ENCODE measurements at regions not wholly inside any gene's neighbourhood (a gene's known extent, or its start where the extent isn't known, plus 50 kb on each side); places are given as distances from the start of the nearest gene placed in this dataset.

GRCh38 chr10:130568246-130568645 is 432.1 kb downstream of the GLRX3 start:
- no peak overlapping the region for H3K4me3 Mint-ChIP-seq
- no peaks in the 10 kb centered on the region for H3K9me3 ChIP-seq (ENCODE audit: control insufficient read depth, low read length, poor library complexity, severe bottlenecking)
- H3K27me3 Mint-ChIP-seq, result no peaks in the 10 kb centered on the region
- H3K36me3 Mint-ChIP-seq (ENCODE audit: low read depth), result no peaks in the 10 kb centered on the region
- ATAC-seq (no peak), DNase-seq (no peak)
- no peaks in the 10 kb centered on the region for H3K4me1 Mint-ChIP-seq
- no peak overlapping the region for H3K27ac Mint-ChIP-seq

GRCh38 chr10:130570074-130570473 is 433.9 kb downstream of the GLRX3 start:
- no peaks in the 10 kb centered on the region for H3K27me3 Mint-ChIP-seq
- no peaks in the 10 kb centered on the region for H3K4me1 Mint-ChIP-seq
- ATAC-seq (no peak), DNase-seq (no peak)
- H3K36me3 Mint-ChIP-seq (ENCODE audit: low read depth), result no peaks in the 10 kb centered on the region
- H3K9me3 ChIP-seq (ENCODE audit: control insufficient read depth, low read length, poor library complexity, severe bottlenecking), result no peaks in the 10 kb centered on the region
- H3K4me3 Mint-ChIP-seq, result no peak overlapping the region
- H3K27ac Mint-ChIP-seq, result no peak overlapping the region

GRCh38 chr10:130571674-130572073 is 435.5 kb downstream of the GLRX3 start:
- DNase-seq, result no peak
- H3K4me1 Mint-ChIP-seq, result no peaks in the 10 kb centered on the region
- no peak for ATAC-seq
- H3K27me3 Mint-ChIP-seq, result no peaks in the 10 kb centered on the region
- no peak overlapping the region for H3K27ac Mint-ChIP-seq
- H3K4me3 Mint-ChIP-seq, result no peak overlapping the region
- no peaks in the 10 kb centered on the region for H3K36me3 Mint-ChIP-seq (ENCODE audit: low read depth)
- no peaks in the 10 kb centered on the region for H3K9me3 ChIP-seq (ENCODE audit: control insufficient read depth, low read length, poor library complexity, severe bottlenecking)

GRCh38 chr10:130573446-130573845 is 437.3 kb downstream of the GLRX3 start:
- H3K36me3 Mint-ChIP-seq (ENCODE audit: low read depth), result no peaks in the 10 kb centered on the region
- ATAC-seq (no peak), DNase-seq (no peak)
- H3K27me3 Mint-ChIP-seq, result no peaks in the 10 kb centered on the region
- no peak overlapping the region for H3K27ac Mint-ChIP-seq
- H3K4me3 Mint-ChIP-seq, result no peak overlapping the region
- no peaks in the 10 kb centered on the region for H3K4me1 Mint-ChIP-seq
- H3K9me3 ChIP-seq (ENCODE audit: control insufficient read depth, low read length, poor library complexity, severe bottlenecking), result no peaks in the 10 kb centered on the region

- no peaks in the 10 kb centered on the region for H3K4me1 Mint-ChIP-seq
- H3K4me3 Mint-ChIP-seq, result no peak overlapping the region
- DNase-seq (no peak), ATAC-seq (no peak)
- no peaks in the 10 kb centered on the region for H3K27me3 Mint-ChIP-seq
- H3K36me3 Mint-ChIP-seq (ENCODE audit: low read depth), result no peaks in the 10 kb centered on the region
- no peak overlapping the region for H3K27ac Mint-ChIP-seq
- no peaks in the 10 kb centered on the region for H3K9me3 ChIP-seq (ENCODE audit: control insufficient read depth, low read length, poor library complexity, severe bottlenecking)
These were observed 439.6 kb downstream of the GLRX3 start for GRCh38 chr10:130575756-130576285.

GRCh38 chr10:130576427-130576826 is 440.2 kb downstream of the GLRX3 start:
- H3K36me3 Mint-ChIP-seq (ENCODE audit: low read depth), result no peaks in the 10 kb centered on the region
- no peaks in the 10 kb centered on the region for H3K27me3 Mint-ChIP-seq
- no peak for ATAC-seq
- no peak for DNase-seq
- H3K4me3 Mint-ChIP-seq, result no peak overlapping the region
- no peaks in the 10 kb centered on the region for H3K9me3 ChIP-seq (ENCODE audit: control insufficient read depth, low read length, poor library complexity, severe bottlenecking)
- H3K4me1 Mint-ChIP-seq, result no peaks in the 10 kb centered on the region
- no peak overlapping the region for H3K27ac Mint-ChIP-seq

- no peak for DNase-seq
- Mint-ChIP-seq H3K27ac (no peak overlapping the region), H3K27me3 (no peaks in the 10 kb centered on the region), H3K36me3 (ENCODE audit: low read depth) (no peaks in the 10 kb centered on the region), H3K4me3 (no peak overlapping the region), H3K4me1 (no peaks in the 10 kb centered on the region)
- H3K9me3 ChIP-seq (ENCODE audit: control insufficient read depth, low read length, poor library complexity, severe bottlenecking), result no peaks in the 10 kb centered on the region
- ATAC-seq, result no peak
These were observed 440.8 kb downstream of the GLRX3 start for GRCh38 chr10:130577039-130577438.

- no peak overlapping the region for H3K27ac Mint-ChIP-seq
- H3K4me3 Mint-ChIP-seq, result no peak overlapping the region
- DNase-seq (no peak), ATAC-seq (no peak)
- H3K4me1 Mint-ChIP-seq, result no peaks in the 10 kb centered on the region
- no peaks in the 10 kb centered on the region for H3K36me3 Mint-ChIP-seq (ENCODE audit: low read depth)
- H3K27me3 Mint-ChIP-seq, result no peaks in the 10 kb centered on the region
- H3K9me3 ChIP-seq (ENCODE audit: control insufficient read depth, low read length, poor library complexity, severe bottlenecking), result no peaks in the 10 kb centered on the region
These were observed 442.5 kb downstream of the GLRX3 start for GRCh38 chr10:130578532-130579289.

- Mint-ChIP-seq H3K4me1 (no peaks in the 10 kb centered on the region), H3K27ac (no peak overlapping the region), H3K36me3 (ENCODE audit: low read depth) (no peaks in the 10 kb centered on the region), H3K27me3 (no peaks in the 10 kb centered on the region), H3K4me3 (no peak overlapping the region)
- DNase-seq (no peak), ATAC-seq (no peak)
- H3K9me3 ChIP-seq (ENCODE audit: control insufficient read depth, low read length, poor library complexity, severe bottlenecking), result no peaks in the 10 kb centered on the region
These were observed 443.7 kb downstream of the GLRX3 start for GRCh38 chr10:130579913-130580312.

- no peaks in the 10 kb centered on the region for H3K4me1 Mint-ChIP-seq
- H3K4me3 Mint-ChIP-seq, result no peak overlapping the region
- ATAC-seq (no peak), DNase-seq (no peak)
- H3K27ac Mint-ChIP-seq, result no peak overlapping the region
- H3K9me3 ChIP-seq (ENCODE audit: control insufficient read depth, low read length, poor library complexity, severe bottlenecking), result no peaks in the 10 kb centered on the region
- H3K36me3 Mint-ChIP-seq (ENCODE audit: low read depth), result no peaks in the 10 kb centered on the region
- no peaks in the 10 kb centered on the region for H3K27me3 Mint-ChIP-seq
These were observed 444.8 kb downstream of the GLRX3 start for GRCh38 chr10:130580975-130581374.

- H3K27me3 Mint-ChIP-seq, result peaks cover 5% of the 10 kb centered on the region
- H3K4me1 Mint-ChIP-seq, result no peaks in the 10 kb centered on the region
- H3K9me3 ChIP-seq (ENCODE audit: control insufficient read depth, low read length, poor library complexity, severe bottlenecking), result no peaks in the 10 kb centered on the region
- H3K27ac Mint-ChIP-seq, result no peak overlapping the region
- ATAC-seq, result no peak
- no peak for DNase-seq
- no peaks in the 10 kb centered on the region for H3K36me3 Mint-ChIP-seq (ENCODE audit: low read depth)
- H3K4me3 Mint-ChIP-seq, result no peak overlapping the region
These were observed 451.5 kb downstream of the GLRX3 start for GRCh38 chr10:130587718-130588117.

GRCh38 chr10:130606001-130606405 is 469.8 kb downstream of the GLRX3 start:
- no peak overlapping the region for H3K27ac Mint-ChIP-seq

GRCh38 chr10:130607366-130607765 is 471.2 kb downstream of the GLRX3 start:
- Mint-ChIP-seq H3K4me1 (no peaks in the 10 kb centered on the region), H3K27me3 (no peaks in the 10 kb centered on the region), H3K4me3 (no peak overlapping the region), H3K27ac (no peak overlapping the region), H3K36me3 (ENCODE audit: low read depth) (no peaks in the 10 kb centered on the region)
- no peak for ATAC-seq
- DNase-seq, result no peak
- no peaks in the 10 kb centered on the region for H3K9me3 ChIP-seq (ENCODE audit: control insufficient read depth, low read length, poor library complexity, severe bottlenecking)

More at GRCh38 chr10:130606001-130606405, 469.8 kb downstream of the GLRX3 start:
- Mint-ChIP-seq H3K27me3 (no peaks in the 10 kb centered on the region), H3K36me3 (ENCODE audit: low read depth) (no peaks in the 10 kb centered on the region), H3K4me3 (no peak overlapping the region), H3K4me1 (no peaks in the 10 kb centered on the region)
- H3K9me3 ChIP-seq (ENCODE audit: control insufficient read depth, low read length, poor library complexity, severe bottlenecking), result no peaks in the 10 kb centered on the region
- ATAC-seq (no peak), DNase-seq (no peak)

GRCh38 chr10:130611239-130611638 is 475.0 kb downstream of the GLRX3 start:
- Mint-ChIP-seq H3K4me3 (no peak overlapping the region), H3K27ac (no peak overlapping the region), H3K4me1 (no peaks in the 10 kb centered on the region), H3K36me3 (ENCODE audit: low read depth) (no peaks in the 10 kb centered on the region), H3K27me3 (no peaks in the 10 kb centered on the region)
- ATAC-seq (no peak), DNase-seq (no peak)
- no peaks in the 10 kb centered on the region for H3K9me3 ChIP-seq (ENCODE audit: control insufficient read depth, low read length, poor library complexity, severe bottlenecking)

Measured in T-helper 17 cell (primary cell).